ENCODE measurements at regions not wholly inside any gene's neighbourhood (a gene's known extent, or its start where the extent isn't known, plus 50 kb on each side); places are given as distances from the start of the nearest gene placed in this dataset.

- TF ChIP-seq POLR2A (IDR thresholded peaks at IDR 0.05; ENCODE audit: borderline replicate concordance, extremely low read depth, insufficient read depth, insufficient read length), result no peak
- TF ChIP-seq CTCF (IDR thresholded peaks at IDR 0.05 in 2 of 3, conservative IDR thresholded peaks at IDR 0.05 in 1 of 3; ENCODE audit: borderline replicate concordance in 1 of 3, insufficient read depth in 1 of 3, low read depth in 2 of 3, low read length in 2 of 3), result no peak
- TF ChIP-seq POLR2AphosphoS5 (IDR thresholded peaks at IDR 0.05; ENCODE audit: low read depth, low read length), result no peak
These were observed 207.3 kb upstream of the IER5L start for GRCh38 chr9:129385211-129385934.
